ENCODE measurements at regions not wholly inside any gene's neighbourhood (a gene's known extent, or its start where the extent isn't known, plus 50 kb on each side); places are given as distances from the start of the nearest gene placed in this dataset.
"Not testable (repeated sequence)": the region's sequence is repeated elsewhere in the genome, so short reads cannot be mapped to it uniquely, and the experiment has no call there.

- peaks cover 5% of the 10 kb centered on the region; the same call in 1 of the 2 replicates for H3K4me1 ChIP-seq (ENCODE audit: insufficient read depth, low read length)
- no peak overlapping the region for H3K9ac ChIP-seq (ENCODE audit: low read depth, low read length)
These were observed 498.2 kb upstream of the TNP1 start for GRCh38 chr2:217357886-217358620.

GRCh38 chr2:217356781-217357180 is 496.9 kb upstream of the TNP1 start:
- no peak overlapping the region for H3K9ac ChIP-seq (ENCODE audit: low read depth, low read length)
- no peaks in the 10 kb centered on the region for H3K9me3 ChIP-seq (ENCODE audit: control insufficient read depth, insufficient read depth, low read length)
- peaks cover 5% of the 10 kb centered on the region; the same call in 1 of the 2 replicates for H3K4me1 ChIP-seq (ENCODE audit: insufficient read depth, low read length)
- H3K36me3 ChIP-seq (ENCODE audit: insufficient read depth, low read length) = no peaks in the 10 kb centered on the region

More at GRCh38 chr2:217357886-217358620, 498.2 kb upstream of the TNP1 start:
- H3K9me3 ChIP-seq (ENCODE audit: control insufficient read depth, insufficient read depth, low read length) = no peaks in the 10 kb centered on the region
- H3K36me3 ChIP-seq (ENCODE audit: insufficient read depth, low read length) = no peaks in the 10 kb centered on the region

- Histone ChIP-seq H3K9me3 (ENCODE audit: control insufficient read depth, insufficient read depth, low read length) (no peaks in the 10 kb centered on the region), H3K4me1 (ENCODE audit: insufficient read depth, low read length) (peaks cover 5% of the 10 kb centered on the region; the same call in 1 of the 2 replicates), H3K9ac (ENCODE audit: low read depth, low read length) (no peak overlapping the region), H3K36me3 (ENCODE audit: insufficient read depth, low read length) (no peaks in the 10 kb centered on the region)
These were observed 496.3 kb upstream of the TNP1 start for GRCh38 chr2:217356142-217356541.

- Histone ChIP-seq H3K9me3 (ENCODE audit: control insufficient read depth, insufficient read depth, low read length) (0 out of 2 replicates have a peak, but pooled peaks cover 2% of the 10 kb centered on the region), H3K4me1 (ENCODE audit: insufficient read depth, low read length) (peaks cover 5% of the 10 kb centered on the region; the same call in 1 of the 2 replicates), H3K9ac (ENCODE audit: low read depth, low read length) (no peak overlapping the region), H3K36me3 (ENCODE audit: insufficient read depth, low read length) (no peaks in the 10 kb centered on the region)
These were observed 493.7 kb upstream of the TNP1 start for GRCh38 chr2:217353591-217353990.

- no peaks in the 10 kb centered on the region for H3K36me3 ChIP-seq (ENCODE audit: insufficient read depth, low read length)
- H3K9ac ChIP-seq (ENCODE audit: low read depth, low read length) = no peak overlapping the region
- no peaks in the 10 kb centered on the region for H3K4me1 ChIP-seq (ENCODE audit: insufficient read depth, low read length)
- 0 out of 2 replicates have a peak, but pooled peaks cover 2% of the 10 kb centered on the region for H3K9me3 ChIP-seq (ENCODE audit: control insufficient read depth, insufficient read depth, low read length)
These were observed 491.5 kb upstream of the TNP1 start for GRCh38 chr2:217351378-217351777.

- Histone ChIP-seq H3K9me3 (ENCODE audit: control insufficient read depth, insufficient read depth, low read length) (0 out of 2 replicates have a peak, but pooled peaks cover 2% of the 10 kb centered on the region), H3K36me3 (ENCODE audit: insufficient read depth, low read length) (no peaks in the 10 kb centered on the region), H3K4me1 (ENCODE audit: insufficient read depth, low read length) (no peaks in the 10 kb centered on the region), H3K9ac (ENCODE audit: low read depth, low read length) (no peak overlapping the region)
These were observed 489.4 kb upstream of the TNP1 start for GRCh38 chr2:217349251-217349650.

GRCh38 chr2:217347630-217348029 is 487.8 kb upstream of the TNP1 start:
- H3K4me1 ChIP-seq (ENCODE audit: insufficient read depth, low read length); H3K36me3 ChIP-seq (ENCODE audit: insufficient read depth, low read length); H3K9me3 ChIP-seq (ENCODE audit: control insufficient read depth, insufficient read depth, low read length); H3K9ac ChIP-seq (ENCODE audit: low read depth, low read length): not testable (repeated sequence)

GRCh38 chr2:217346043-217346442 is 486.2 kb upstream of the TNP1 start:
- H3K4me1 ChIP-seq (ENCODE audit: insufficient read depth, low read length); H3K9ac ChIP-seq (ENCODE audit: low read depth, low read length); H3K36me3 ChIP-seq (ENCODE audit: insufficient read depth, low read length); H3K9me3 ChIP-seq (ENCODE audit: control insufficient read depth, insufficient read depth, low read length): not testable (repeated sequence)

GRCh38 chr2:217340899-217341298 is 481.0 kb upstream of the TNP1 start:
- peaks cover 8% of the 10 kb centered on the region; the same call in 1 of the 2 replicates for H3K4me1 ChIP-seq (ENCODE audit: insufficient read depth, low read length)
- no peaks in the 10 kb centered on the region for H3K9me3 ChIP-seq (ENCODE audit: control insufficient read depth, insufficient read depth, low read length)
- no peak overlapping the region for H3K9ac ChIP-seq (ENCODE audit: low read depth, low read length)
- no peaks in the 10 kb centered on the region for H3K36me3 ChIP-seq (ENCODE audit: insufficient read depth, low read length)

GRCh38 chr2:217340176-217340575 is 480.3 kb upstream of the TNP1 start:
- Histone ChIP-seq H3K9ac (ENCODE audit: low read depth, low read length) (no peak overlapping the region), H3K36me3 (ENCODE audit: insufficient read depth, low read length) (no peaks in the 10 kb centered on the region), H3K9me3 (ENCODE audit: control insufficient read depth, insufficient read depth, low read length) (no peaks in the 10 kb centered on the region), H3K4me1 (ENCODE audit: insufficient read depth, low read length) (peaks cover 11% of the 10 kb centered on the region; the same call in 1 of the 2 replicates)

- H3K9me3 ChIP-seq (ENCODE audit: control insufficient read depth, insufficient read depth, low read length) = no peaks in the 10 kb centered on the region
- H3K36me3 ChIP-seq (ENCODE audit: insufficient read depth, low read length) = no peaks in the 10 kb centered on the region
- no peak overlapping the region for H3K9ac ChIP-seq (ENCODE audit: low read depth, low read length)
- peaks cover 15% of the 10 kb centered on the region; the same call in 1 of the 2 replicates for H3K4me1 ChIP-seq (ENCODE audit: insufficient read depth, low read length)
These were observed 479.9 kb upstream of the TNP1 start for GRCh38 chr2:217339753-217340152.

- Histone ChIP-seq H3K9ac (ENCODE audit: low read depth, low read length) (no peak overlapping the region), H3K9me3 (ENCODE audit: control insufficient read depth, insufficient read depth, low read length) (no peaks in the 10 kb centered on the region), H3K4me1 (ENCODE audit: insufficient read depth, low read length) (peaks cover 21% of the 10 kb centered on the region)
These were observed 478.5 kb upstream of the TNP1 start for GRCh38 chr2:217338306-217338916.

GRCh38 chr2:217337771-217338170 is 477.9 kb upstream of the TNP1 start:
- H3K4me1 ChIP-seq (ENCODE audit: insufficient read depth, low read length) = peaks cover 27% of the 10 kb centered on the region
- H3K36me3 ChIP-seq (ENCODE audit: insufficient read depth, low read length) = no peaks in the 10 kb centered on the region
- H3K9ac ChIP-seq (ENCODE audit: low read depth, low read length) = no peak overlapping the region
- no peaks in the 10 kb centered on the region for H3K9me3 ChIP-seq (ENCODE audit: control insufficient read depth, insufficient read depth, low read length)

More at GRCh38 chr2:217338306-217338916, 478.5 kb upstream of the TNP1 start:
- no peaks in the 10 kb centered on the region for H3K36me3 ChIP-seq (ENCODE audit: insufficient read depth, low read length)

- Histone ChIP-seq H3K36me3 (ENCODE audit: insufficient read depth, low read length) (no peaks in the 10 kb centered on the region), H3K4me1 (ENCODE audit: insufficient read depth, low read length) (peaks cover 37% of the 10 kb centered on the region), H3K9ac (ENCODE audit: low read depth, low read length) (no peak overlapping the region), H3K9me3 (ENCODE audit: control insufficient read depth, insufficient read depth, low read length) (no peaks in the 10 kb centered on the region)
These were observed 476.8 kb upstream of the TNP1 start for GRCh38 chr2:217336694-217337093.
